DMS53 (cell line): ENCODE measurements at regions not wholly inside any gene's neighbourhood (a gene's known extent, or its start where the extent isn't known, plus 50 kb on each side); places are given as distances from the start of the nearest gene placed in this dataset.
A peak's percentile ranks its signal among the peaks of the same experiment; 100 is the strongest.
"Not testable (repeated sequence)": the region's sequence is repeated elsewhere in the genome, so short reads cannot be mapped to it uniquely, and the experiment has no call there.

Experiments
- DNase-seq: peaks from one replicate; lab custom pipeline; 2025; lab: John Stamatoyannopoulos, UW

DNA sequence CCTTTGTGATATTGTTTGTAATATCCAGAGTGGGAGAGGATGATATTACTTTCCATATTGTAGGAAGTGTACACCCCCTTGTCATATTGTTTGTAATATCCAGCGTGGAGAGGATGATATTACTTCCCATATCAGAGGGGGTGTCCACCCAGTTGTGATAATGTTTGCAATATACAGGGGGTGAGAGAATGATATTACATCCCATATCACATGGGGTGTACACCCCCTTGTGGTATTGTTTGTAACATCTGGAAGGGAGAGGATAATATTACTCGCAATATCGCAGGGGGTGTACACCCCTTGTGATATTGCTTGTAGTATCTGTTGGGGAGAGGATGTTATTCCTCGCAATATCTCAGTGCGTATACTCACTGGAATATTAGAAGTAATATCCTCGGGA is 61.5 kb downstream of the PRSS23 start:
- DNase-seq = no peak

DNA sequence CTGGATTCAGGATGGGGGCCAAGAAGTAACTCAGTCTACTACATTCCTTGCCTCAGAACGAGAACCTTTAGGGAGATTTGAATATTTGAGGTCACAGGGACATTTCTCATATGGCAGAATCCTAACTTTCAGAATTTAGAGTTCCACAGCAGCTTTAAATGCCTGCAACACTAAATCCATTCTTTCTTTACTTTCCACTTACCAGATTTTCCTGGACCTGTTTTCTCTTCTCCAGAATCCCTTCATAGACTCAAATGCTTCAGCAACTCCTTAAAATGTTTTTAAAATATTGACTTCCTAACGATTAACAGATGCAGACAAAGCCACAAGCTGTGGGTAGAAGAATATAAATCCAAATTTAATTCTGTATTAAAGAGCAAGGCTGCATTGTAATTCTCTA is 63.1 kb downstream of the PRSS23 start:
- no peak for DNase-seq

GRCh38 chr11:86865436-86865835 is 65.1 kb downstream of the PRSS23 start:
- DNase-seq = no peak

GRCh38 chr11:86869531-86869930 is 69.2 kb downstream of the PRSS23 start:
- no peak for DNase-seq

DNA sequence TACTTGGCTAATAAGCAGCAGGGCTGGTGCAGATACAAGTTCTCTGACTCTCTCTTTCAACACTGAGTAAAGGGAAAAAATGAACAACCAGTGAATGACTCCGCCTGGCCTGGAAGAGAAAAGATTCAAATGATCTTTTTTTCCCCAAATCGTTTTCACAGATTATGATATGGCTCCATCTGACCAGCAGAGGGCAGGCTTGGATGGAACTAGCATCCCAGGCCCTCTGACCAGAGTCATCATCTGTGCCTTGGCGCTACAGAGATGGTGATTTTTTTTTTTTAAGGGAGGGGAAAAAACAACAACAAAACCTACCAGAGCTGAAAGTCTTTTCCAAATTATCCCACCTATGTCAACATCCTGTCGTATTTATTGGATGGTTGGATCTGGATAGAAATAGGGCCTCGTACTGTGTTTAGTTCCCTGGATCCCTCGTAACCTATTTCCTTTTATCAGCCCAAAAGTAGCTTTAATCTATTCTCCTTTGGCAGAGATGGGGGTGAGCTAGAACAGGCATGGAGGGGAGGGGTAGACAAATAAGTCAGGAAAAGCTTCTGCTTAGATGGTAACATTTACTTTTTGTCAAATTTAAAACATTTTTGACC is 69.7 kb downstream of the PRSS23 start:
- DNase-seq = peak; percentile 83

- DNase-seq = no peak
Measured at GRCh38 chr11:86873573-86874083, 73.3 kb downstream of the PRSS23 start.

- DNase-seq = no peak
Measured at GRCh38 chr11:86874304-86875056, 74.1 kb downstream of the PRSS23 start.

GRCh38 chr11:86876716-86877234 is 76.4 kb downstream of the PRSS23 start:
- DNase-seq = no peak

DNA sequence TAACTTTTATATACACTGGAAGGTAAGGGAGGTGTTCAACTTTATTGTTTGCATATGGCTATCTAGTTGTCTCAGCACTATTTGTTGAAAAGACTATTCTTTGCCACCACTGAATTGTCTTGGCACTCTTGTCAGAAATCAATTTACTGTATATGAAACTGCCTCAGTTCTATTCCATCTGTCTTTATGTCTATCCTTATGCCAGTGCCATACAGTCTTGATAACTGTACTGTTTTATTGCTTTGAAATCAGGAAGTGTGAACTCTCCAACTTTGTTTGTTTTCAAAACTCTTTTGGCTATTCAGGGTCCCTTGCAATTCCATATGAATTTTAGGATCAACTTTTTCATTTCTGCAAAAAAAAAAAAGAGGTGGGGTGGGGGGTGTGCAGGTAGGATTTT is 77.2 kb downstream of the PRSS23 start:
- DNase-seq = no peak

DNA sequence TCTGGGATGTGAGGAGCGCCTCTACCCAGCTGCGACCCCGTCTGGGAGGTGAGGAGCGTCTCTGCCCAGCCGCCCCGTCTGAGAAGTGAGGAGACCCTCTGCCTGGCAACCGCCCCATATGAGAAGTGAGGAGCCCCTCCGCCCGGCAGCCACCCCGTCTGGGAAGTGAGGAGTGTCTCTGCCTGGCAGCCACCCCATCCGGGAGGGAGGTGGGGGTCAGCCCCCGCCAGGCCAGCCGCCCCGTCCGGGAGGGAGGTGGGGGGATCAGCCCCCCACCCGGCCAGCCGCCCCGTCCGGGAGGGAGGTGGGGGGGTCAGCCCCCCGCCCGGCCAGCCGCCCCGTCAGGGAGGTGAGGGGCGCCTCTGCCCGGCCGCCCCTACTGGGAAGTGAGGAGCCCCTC is 76.0 kb downstream of the FZD4 start:
- not testable (repeated sequence) for DNase-seq

- no peak for DNase-seq
Measured at GRCh38 chr11:86885311-86885710, 69.9 kb downstream of the FZD4 start.

GRCh38 chr11:86888164-86889000 is 66.8 kb downstream of the FZD4 start:
- no peak for DNase-seq

DNA sequence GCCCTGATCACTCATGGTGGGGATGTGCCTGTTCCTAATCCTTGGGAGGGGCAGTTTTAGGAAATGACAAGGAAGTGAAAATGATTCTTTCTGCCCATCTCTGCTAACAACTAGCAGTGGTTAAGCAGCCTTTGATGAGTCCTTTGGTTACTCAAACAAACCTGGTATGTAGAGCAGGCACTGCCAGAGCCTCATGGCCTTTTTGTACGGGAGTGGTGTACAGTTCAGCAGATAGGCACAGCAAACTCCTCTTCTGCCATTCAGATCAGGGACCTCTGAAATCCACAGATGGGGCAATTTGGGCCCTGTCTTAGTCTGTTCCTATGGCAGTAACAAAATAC is 66.2 kb downstream of the FZD4 start:
- DNase-seq = no peak

DNA sequence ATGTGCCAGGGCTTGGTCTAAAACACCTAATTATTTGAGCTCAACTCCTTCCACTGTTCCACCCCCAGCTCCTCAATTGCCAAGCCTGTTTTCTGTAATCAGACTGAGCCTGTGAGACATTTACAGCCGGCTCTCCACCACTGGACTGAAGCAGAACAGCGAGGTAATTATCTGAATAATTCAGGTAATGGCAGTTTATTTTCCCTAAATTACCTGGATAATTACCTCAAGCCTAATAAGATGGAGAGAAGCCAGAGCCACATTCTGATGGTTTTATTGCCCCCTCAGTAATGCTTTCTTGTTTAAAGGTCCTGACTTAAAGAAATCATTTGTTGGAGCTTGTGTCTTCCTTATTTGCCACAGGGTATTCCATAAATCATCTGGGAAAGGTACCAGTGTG is 64.2 kb downstream of the FZD4 start:
- DNase-seq = no peak

DNA sequence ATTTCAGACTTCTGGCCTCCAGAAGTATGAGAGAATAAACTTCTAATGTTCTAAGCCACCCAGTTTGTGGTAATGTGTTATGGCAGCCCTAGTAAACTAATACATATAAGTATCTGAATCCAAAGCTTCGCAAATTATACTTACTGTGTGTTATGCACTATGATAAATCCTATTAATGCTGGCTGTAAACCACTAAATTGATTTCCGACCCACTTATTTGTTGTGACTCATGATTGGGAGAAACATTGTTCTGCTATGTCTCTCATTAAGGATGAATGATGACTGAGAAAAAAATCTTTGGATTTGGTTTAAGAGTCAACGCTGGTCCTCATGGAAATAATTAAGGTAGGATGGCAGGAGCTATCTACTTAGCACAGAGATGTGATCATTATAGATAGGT is 62.0 kb downstream of the FZD4 start:
- no peak for DNase-seq
